ENCODE measurements at regions not wholly inside any gene's neighbourhood (a gene's known extent, or its start where the extent isn't known, plus 50 kb on each side); places are given as distances from the start of the nearest gene placed in this dataset.

GRCh38 chr1:5227114-5227513 lies 572.7 kb downstream of the AJAP1 start:
- H3F3A ChIP-seq (ENCODE audit: insufficient read depth, low read length, poor library complexity, severe bottlenecking) = no peaks in the 10 kb centered on the region
- no peak overlapping the region for H3K27ac ChIP-seq (ENCODE audit: low read length)
- H3K4me3 ChIP-seq (ENCODE audit: low read length) = no peak overlapping the region
- H3K9me3 ChIP-seq (ENCODE audit: low read length) = no peaks in the 10 kb centered on the region
- H2AFZ ChIP-seq (ENCODE audit: low read depth, low read length) = no peak overlapping the region
- no peaks in the 10 kb centered on the region for H3K79me2 ChIP-seq (replicated peaks; ENCODE audit: insufficient read depth, low read length)
- no peaks in the 10 kb centered on the region for H3K36me3 ChIP-seq (ENCODE audit: insufficient read depth, low read length)
- no peak overlapping the region for H3K4me2 ChIP-seq (ENCODE audit: low read length)
- TF ChIP-seq EZH2 (IDR thresholded peaks at IDR 0.05; ENCODE audit: borderline replicate concordance, insufficient read depth, low read length, poor library complexity, severe bottlenecking) (no peak), REST (IDR thresholded peaks at IDR 0.05; ENCODE audit: borderline replicate concordance) (no peak), TAF1 (IDR thresholded peaks at IDR 0.05; ENCODE audit: low read depth) (no peak), SMC3 (conservative IDR thresholded peaks at IDR 0.05; ENCODE audit: poor library complexity) (no peak), CTCF (IDR thresholded peaks at IDR 0.05; ENCODE audit: poor library complexity, severe bottlenecking) (no peak), POLR2AphosphoS5 (IDR thresholded peaks at IDR 0.05) (no peak), EP300 (conservative IDR thresholded peaks at IDR 0.05; ENCODE audit: poor library complexity, severe bottlenecking) (no peak), MXI1 (conservative IDR thresholded peaks at IDR 0.05; ENCODE audit: poor library complexity, severe bottlenecking) (no peak), RAD21 (conservative IDR thresholded peaks at IDR 0.05) (no peak)
- no peaks in the 10 kb centered on the region for H4K20me1 ChIP-seq (ENCODE audit: insufficient read depth)
- no peak overlapping the region for H3K9ac ChIP-seq (ENCODE audit: low read length)
- H3K9me2 ChIP-seq (ENCODE audit: insufficient read depth, low read length) = no peaks in the 10 kb centered on the region
- H3K27me3 ChIP-seq (ENCODE audit: insufficient read depth, low read depth, low read length) = no peaks in the 10 kb centered on the region

- no peak overlapping the region for H3K27ac ChIP-seq (ENCODE audit: low read length)
- H3F3A ChIP-seq (ENCODE audit: insufficient read depth, low read length, poor library complexity, severe bottlenecking) = no peaks in the 10 kb centered on the region
- H3K36me3 ChIP-seq (ENCODE audit: insufficient read depth, low read length) = no peaks in the 10 kb centered on the region
- no peak overlapping the region for H3K9ac ChIP-seq (ENCODE audit: low read length)
- H3K9me3 ChIP-seq (ENCODE audit: low read length) = no peaks in the 10 kb centered on the region
- H3K9me2 ChIP-seq (ENCODE audit: insufficient read depth, low read length) = no peaks in the 10 kb centered on the region
- no peaks in the 10 kb centered on the region for H3K27me3 ChIP-seq (ENCODE audit: insufficient read depth, low read depth, low read length)
- TF ChIP-seq RAD21 (conservative IDR thresholded peaks at IDR 0.05) = no peak
- no peak for TF ChIP-seq EZH2 (IDR thresholded peaks at IDR 0.05; ENCODE audit: borderline replicate concordance, insufficient read depth, low read length, poor library complexity, severe bottlenecking)
- no peak for TF ChIP-seq SMC3 (conservative IDR thresholded peaks at IDR 0.05; ENCODE audit: poor library complexity)
- no peak for TF ChIP-seq REST (IDR thresholded peaks at IDR 0.05; ENCODE audit: borderline replicate concordance)
- no peak overlapping the region for H3K4me2 ChIP-seq (ENCODE audit: low read length)
- no peaks in the 10 kb centered on the region for H4K20me1 ChIP-seq (ENCODE audit: insufficient read depth)
- no peaks in the 10 kb centered on the region for H3K79me2 ChIP-seq (replicated peaks; ENCODE audit: insufficient read depth, low read length)
- no peak overlapping the region for H2AFZ ChIP-seq (ENCODE audit: low read depth, low read length)
- H3K4me3 ChIP-seq (ENCODE audit: low read length) = no peak overlapping the region
Measured at GRCh38 chr1:5225707-5226704, 571.6 kb downstream of the AJAP1 start.
